ENCODE measurements at regions not wholly inside any gene's neighbourhood (a gene's known extent, or its start where the extent isn't known, plus 50 kb on each side); places are given as distances from the start of the nearest gene placed in this dataset.

DNA sequence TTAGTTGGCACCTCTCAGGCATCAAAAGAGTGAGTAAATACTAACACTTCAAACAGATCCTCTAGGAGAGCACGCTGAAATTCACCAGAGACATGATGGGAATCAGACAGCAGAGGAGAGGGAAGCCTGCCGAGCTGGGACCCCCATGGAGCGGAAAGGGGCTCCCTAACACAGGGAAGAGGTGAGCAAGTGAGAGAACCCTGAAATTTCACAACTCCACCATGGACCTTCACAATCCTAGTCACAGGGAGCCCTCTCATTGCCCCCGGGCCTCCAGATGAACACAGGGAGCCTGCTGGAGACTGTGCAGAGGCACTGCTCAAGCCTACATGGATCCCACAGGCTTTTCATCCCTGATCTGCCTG, 59.2 kb upstream of the ANTXRL start:
- Mint-ChIP-seq H3K27me3 (ENCODE audit: unreplicated experiment) (peaks cover 3% of the 10 kb centered on the region), H3K4me3 (ENCODE audit: unreplicated experiment) (no peak overlapping the region), H3K27ac (ENCODE audit: unreplicated experiment) (no peak overlapping the region), H3K9me3 (ENCODE audit: unreplicated experiment) (no peaks in the 10 kb centered on the region), H3K36me3 (ENCODE audit: low read depth, unreplicated experiment) (no peaks in the 10 kb centered on the region), H3K4me1 (ENCODE audit: unreplicated experiment) (peaks cover 7% of the 10 kb centered on the region)
- TF ChIP-seq, protein P1, sequence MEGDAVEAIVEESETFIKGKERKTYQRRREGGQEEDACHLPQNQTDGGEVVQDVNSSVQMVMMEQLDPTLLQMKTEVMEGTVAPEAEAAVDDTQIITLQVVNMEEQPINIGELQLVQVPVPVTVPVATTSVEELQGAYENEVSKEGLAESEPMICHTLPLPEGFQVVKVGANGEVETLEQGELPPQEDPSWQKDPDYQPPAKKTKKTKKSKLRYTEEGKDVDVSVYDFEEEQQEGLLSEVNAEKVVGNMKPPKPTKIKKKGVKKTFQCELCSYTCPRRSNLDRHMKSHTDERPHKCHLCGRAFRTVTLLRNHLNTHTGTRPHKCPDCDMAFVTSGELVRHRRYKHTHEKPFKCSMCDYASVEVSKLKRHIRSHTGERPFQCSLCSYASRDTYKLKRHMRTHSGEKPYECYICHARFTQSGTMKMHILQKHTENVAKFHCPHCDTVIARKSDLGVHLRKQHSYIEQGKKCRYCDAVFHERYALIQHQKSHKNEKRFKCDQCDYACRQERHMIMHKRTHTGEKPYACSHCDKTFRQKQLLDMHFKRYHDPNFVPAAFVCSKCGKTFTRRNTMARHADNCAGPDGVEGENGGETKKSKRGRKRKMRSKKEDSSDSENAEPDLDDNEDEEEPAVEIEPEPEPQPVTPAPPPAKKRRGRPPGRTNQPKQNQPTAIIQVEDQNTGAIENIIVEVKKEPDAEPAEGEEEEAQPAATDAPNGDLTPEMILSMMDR (IDR thresholded peaks at IDR 0.05; ENCODE audit: unreplicated experiment) = no peak
- DNase-seq (ENCODE audit: low spot score) = peak; percentile 2

DNA sequence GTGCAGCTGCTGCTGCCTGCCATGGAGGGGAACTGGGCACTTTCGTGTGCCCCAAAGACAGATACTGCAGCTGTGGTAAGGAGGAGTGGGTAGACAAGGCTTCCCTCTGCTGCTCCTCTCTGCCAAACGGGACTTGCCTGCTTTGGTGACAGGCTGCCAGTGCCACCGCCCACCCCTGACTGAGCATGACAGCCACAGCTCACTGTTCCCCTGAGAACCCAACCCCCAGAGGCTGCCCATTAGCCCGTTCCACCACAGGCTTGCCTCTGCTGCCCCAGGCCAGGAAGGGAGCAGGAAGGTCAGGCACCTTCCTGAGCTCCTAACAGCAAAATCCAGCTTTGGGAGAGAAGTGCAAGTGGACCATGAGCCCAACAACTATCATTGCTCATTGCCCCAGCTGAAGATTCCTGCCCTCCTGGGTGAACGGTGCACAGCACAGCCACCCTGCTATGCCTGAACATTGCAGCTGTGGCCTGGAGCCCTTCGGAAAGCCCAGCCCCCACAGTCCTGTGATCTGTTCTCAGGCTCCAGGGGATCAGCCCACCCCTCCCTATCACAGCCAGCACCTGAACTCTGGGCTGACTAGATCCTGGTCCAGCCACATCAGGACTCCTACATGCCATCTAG, 58.7 kb upstream of the ANTXRL start:
- DNase-seq (ENCODE audit: low spot score) = peak; percentile 2
- H3K4me3 Mint-ChIP-seq (ENCODE audit: unreplicated experiment) = no peak overlapping the region
- H3K4me1 Mint-ChIP-seq (ENCODE audit: unreplicated experiment) = peaks cover 7% of the 10 kb centered on the region
- TF ChIP-seq, protein P1 (IDR thresholded peaks at IDR 0.05; ENCODE audit: unreplicated experiment) = no peak
- no peaks in the 10 kb centered on the region for H3K36me3 Mint-ChIP-seq (ENCODE audit: low read depth, unreplicated experiment)
- H3K27me3 Mint-ChIP-seq (ENCODE audit: unreplicated experiment) = peaks cover 3% of the 10 kb centered on the region
- no peak overlapping the region for H3K27ac Mint-ChIP-seq (ENCODE audit: unreplicated experiment)
- H3K9me3 Mint-ChIP-seq (ENCODE audit: unreplicated experiment) = no peaks in the 10 kb centered on the region

GRCh38 chr10:46228563-46229071, 58.2 kb upstream of the ANTXRL start:
- DNase-seq (ENCODE audit: low spot score) = peak; percentile 70
- Mint-ChIP-seq H3K4me3 (ENCODE audit: unreplicated experiment) (no peak overlapping the region), H3K27ac (ENCODE audit: unreplicated experiment) (no peak overlapping the region), H3K36me3 (ENCODE audit: low read depth, unreplicated experiment) (no peaks in the 10 kb centered on the region), H3K27me3 (ENCODE audit: unreplicated experiment) (peaks cover 3% of the 10 kb centered on the region), H3K9me3 (ENCODE audit: unreplicated experiment) (no peaks in the 10 kb centered on the region), H3K4me1 (ENCODE audit: unreplicated experiment) (peaks cover 7% of the 10 kb centered on the region)
- TF ChIP-seq, protein P1 (IDR thresholded peaks at IDR 0.05; ENCODE audit: unreplicated experiment) = no peak

DNA sequence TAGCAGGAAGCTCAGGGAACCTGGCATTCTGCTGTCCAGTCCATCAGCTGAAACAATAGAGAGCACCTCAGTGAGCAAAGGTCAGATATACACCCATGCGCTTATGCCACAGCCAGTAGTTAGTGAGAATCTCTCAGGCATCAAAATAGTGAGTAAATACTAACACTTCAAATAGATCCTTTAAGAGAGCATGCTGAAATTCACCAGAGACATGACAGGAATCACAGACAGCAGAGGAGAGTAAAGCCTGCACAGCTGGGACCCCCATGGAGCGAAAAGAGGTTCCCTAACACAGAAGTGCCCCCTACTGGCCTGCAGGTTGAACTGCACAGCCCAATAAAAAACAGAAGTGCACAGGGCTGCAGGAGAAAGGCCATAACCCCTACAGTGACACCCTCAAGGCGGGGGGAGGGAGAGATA, 57.6 kb upstream of the ANTXRL start:
- DNase-seq (ENCODE audit: low spot score) = peak; percentile 53
- peaks cover 3% of the 10 kb centered on the region for H3K27me3 Mint-ChIP-seq (ENCODE audit: unreplicated experiment)
- H3K4me3 Mint-ChIP-seq (ENCODE audit: unreplicated experiment) = no peak overlapping the region
- H3K27ac Mint-ChIP-seq (ENCODE audit: unreplicated experiment) = no peak overlapping the region
- H3K9me3 Mint-ChIP-seq (ENCODE audit: unreplicated experiment) = no peaks in the 10 kb centered on the region
- peaks cover 7% of the 10 kb centered on the region for H3K4me1 Mint-ChIP-seq (ENCODE audit: unreplicated experiment)
- TF ChIP-seq, protein P1 (IDR thresholded peaks at IDR 0.05; ENCODE audit: unreplicated experiment) = peak; percentile 91
- H3K36me3 Mint-ChIP-seq (ENCODE audit: low read depth, unreplicated experiment) = no peaks in the 10 kb centered on the region

- no peaks in the 10 kb centered on the region for H3K9me3 Mint-ChIP-seq (ENCODE audit: unreplicated experiment)
- DNase-seq (ENCODE audit: low spot score) = no peak
- TF ChIP-seq, protein P1 (IDR thresholded peaks at IDR 0.05; ENCODE audit: unreplicated experiment) = no peak
- H3K4me3 Mint-ChIP-seq (ENCODE audit: unreplicated experiment) = no peak overlapping the region
- H3K36me3 Mint-ChIP-seq (ENCODE audit: low read depth, unreplicated experiment) = no peaks in the 10 kb centered on the region
- peaks cover 3% of the 10 kb centered on the region for H3K27me3 Mint-ChIP-seq (ENCODE audit: unreplicated experiment)
- peaks cover 7% of the 10 kb centered on the region for H3K4me1 Mint-ChIP-seq (ENCODE audit: unreplicated experiment)
- no peak overlapping the region for H3K27ac Mint-ChIP-seq (ENCODE audit: unreplicated experiment)
These were observed 56.2 kb upstream of the ANTXRL start for GRCh38 chr10:46230615-46231014.
